NCI-H345 treated with DMSO at 0.1 percent for 48 hours (cell line): ENCODE measurements at regions not wholly inside any gene's neighbourhood (a gene's known extent, or its start where the extent isn't known, plus 50 kb on each side); places are given as distances from the start of the nearest gene placed in this dataset.
"Not testable (repeated sequence)": the region's sequence is repeated elsewhere in the genome, so short reads cannot be mapped to it uniquely, and the experiment has no call there.

ENCODE experiments used
- DNase-seq: peaks from one replicate; lab custom pipeline; 2025; ENCODE audit not compliant: unreplicated experiment; lab: John Stamatoyannopoulos, UW

- DNase-seq: no peak
Measured at GRCh38 chr10:105745596-105746148, 1104.6 kb downstream of the SORCS3 start.

- DNase-seq: no peak
Measured at GRCh38 chr10:105743343-105744056, 1102.4 kb downstream of the SORCS3 start.

GRCh38 chr10:105742923-105743322, 1101.8 kb downstream of the SORCS3 start:
- DNase-seq: no peak

GRCh38 chr10:105742184-105742583, 1101.1 kb downstream of the SORCS3 start:
- DNase-seq: no peak

DNA sequence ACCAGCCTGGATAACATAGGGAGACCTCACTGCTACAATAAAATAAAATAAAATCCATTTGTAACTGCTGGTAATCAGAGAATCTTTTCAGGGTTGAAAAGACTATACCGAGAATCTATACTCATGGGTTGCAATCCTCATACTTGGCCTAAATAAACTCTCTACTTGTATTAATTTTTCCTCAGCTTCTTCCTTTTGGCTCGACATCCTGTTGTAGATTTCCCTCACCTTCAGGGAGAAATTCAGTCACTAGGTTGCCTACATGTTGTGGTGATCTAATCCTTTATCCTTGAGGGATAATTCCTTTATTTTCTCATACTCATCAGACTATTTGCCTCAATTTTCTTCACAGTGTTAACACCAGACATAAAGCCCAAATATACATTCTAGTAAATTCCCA, 1093.4 kb downstream of the SORCS3 start:
- no peak for DNase-seq

- DNase-seq: no peak
Measured at GRCh38 chr10:105733924-105734323, 1092.8 kb downstream of the SORCS3 start.

DNA sequence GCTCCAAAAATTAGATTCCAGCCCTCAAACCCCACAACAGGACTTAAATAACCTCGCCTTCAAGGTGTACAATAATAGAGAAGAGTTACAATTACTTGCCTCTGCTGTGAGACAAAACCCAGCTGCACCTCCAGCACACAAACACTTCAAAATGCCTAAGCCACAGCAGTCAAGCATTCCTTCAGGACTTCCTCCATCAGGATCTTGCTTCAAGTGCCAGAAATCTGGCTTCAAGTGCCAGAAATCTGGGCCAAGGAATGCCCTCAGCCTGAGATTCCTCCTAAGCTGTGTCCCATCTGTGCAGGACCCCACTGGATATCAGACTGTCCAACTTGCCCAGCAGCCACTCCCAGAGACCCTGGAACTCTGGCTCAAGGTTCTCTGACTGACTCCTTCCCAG, 1088.3 kb downstream of the SORCS3 start:
- DNase-seq: no peak

- DNase-seq: not testable (repeated sequence)
Measured at GRCh38 chr10:105727586-105727985, 1086.5 kb downstream of the SORCS3 start.

DNA sequence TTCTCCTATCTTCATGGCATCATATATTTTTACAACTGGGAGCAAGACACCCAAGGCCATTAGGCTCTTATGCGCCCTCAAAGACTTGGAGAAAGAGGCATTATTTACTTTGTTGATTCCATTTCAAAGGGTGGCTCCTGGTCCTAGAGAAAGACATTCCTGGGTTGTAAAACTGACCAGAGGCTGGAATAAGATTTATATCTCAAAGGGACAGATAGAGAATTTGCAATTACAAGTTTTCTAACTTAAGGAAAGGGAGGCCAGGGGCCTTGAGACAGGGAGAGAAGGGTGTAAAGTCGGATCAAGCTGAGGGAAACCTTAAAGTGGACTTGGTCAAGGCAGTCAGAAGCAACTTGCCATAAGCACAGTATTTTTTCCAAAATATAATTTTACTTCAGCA, 1086.0 kb downstream of the SORCS3 start:
- DNase-seq: no peak

GRCh38 chr10:105726149-105726548, 1085.1 kb downstream of the SORCS3 start:
- DNase-seq: no peak

DNA sequence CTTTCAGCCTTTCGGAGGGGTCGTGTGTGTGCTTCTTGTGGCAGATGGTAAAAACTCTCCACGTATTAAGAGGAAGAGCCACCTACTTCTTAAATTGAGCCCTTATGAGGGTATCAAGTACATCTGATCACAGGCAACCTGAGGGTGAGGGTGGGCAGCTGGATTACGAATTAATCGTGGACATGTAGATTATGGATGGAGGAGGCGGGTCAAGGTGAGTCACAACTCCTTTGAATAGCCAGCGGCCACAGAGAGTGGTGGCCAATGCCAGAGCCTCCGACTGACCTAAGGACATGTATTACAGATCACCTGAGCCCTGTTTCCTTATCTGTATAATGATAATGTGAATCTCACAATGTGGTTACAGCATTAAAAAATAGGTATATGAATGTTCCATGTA, 1083.9 kb downstream of the SORCS3 start:
- no peak for DNase-seq

GRCh38 chr10:105718207-105718995, 1077.3 kb downstream of the SORCS3 start:
- no peak for DNase-seq

GRCh38 chr10:105714728-105715127, 1073.6 kb downstream of the SORCS3 start:
- no peak for DNase-seq

DNA sequence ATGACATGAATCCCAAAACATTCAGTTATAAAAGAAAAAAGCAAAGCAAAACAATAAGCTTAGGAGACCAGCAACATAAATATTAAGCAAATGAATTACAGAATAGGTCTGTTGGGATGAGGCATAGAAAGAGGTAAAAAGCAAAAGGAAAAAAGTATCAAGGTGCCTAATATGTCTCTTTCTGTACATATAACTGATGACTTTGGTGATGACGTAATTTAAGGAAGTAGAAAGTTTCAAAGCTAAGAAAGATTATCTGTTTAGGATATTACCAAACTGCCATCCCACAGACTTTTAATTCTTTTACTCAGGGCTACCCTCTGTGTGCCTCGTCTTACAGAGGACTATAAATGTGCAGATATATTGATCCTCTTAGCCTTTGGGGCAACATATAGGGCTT, 1066.5 kb downstream of the SORCS3 start:
- DNase-seq: no peak

- no peak for DNase-seq
Measured at GRCh38 chr10:105706281-105707026, 1065.4 kb downstream of the SORCS3 start.

- DNase-seq: no peak
Measured at GRCh38 chr10:105702211-105702610, 1061.1 kb downstream of the SORCS3 start.

GRCh38 chr10:105700218-105700617, 1059.1 kb downstream of the SORCS3 start:
- DNase-seq: no peak

- DNase-seq: no peak
Measured at GRCh38 chr10:105699504-105699903, 1058.4 kb downstream of the SORCS3 start.

GRCh38 chr10:105698592-105698991, 1057.5 kb downstream of the SORCS3 start:
- DNase-seq: no peak

- DNase-seq: no peak
Measured at GRCh38 chr10:105697290-105697780, 1056.2 kb downstream of the SORCS3 start.

DNA sequence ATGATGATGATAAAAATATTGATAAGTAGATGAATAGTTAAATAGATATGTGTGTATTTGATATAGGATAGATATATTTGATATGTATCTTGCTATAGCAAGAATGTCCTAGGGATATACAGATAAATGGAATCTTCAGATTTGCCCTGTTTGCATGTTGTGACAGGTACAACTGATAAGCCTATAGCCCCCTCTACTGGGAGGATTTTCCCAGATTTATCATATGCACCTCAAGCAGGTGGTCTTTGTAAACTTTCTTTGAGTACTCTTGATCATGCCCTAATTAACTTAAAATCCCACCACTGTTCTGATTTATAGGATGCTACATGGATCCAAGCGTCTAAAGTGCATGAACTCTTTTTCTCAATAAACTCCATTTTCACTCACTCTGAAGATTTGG, 1050.7 kb downstream of the SORCS3 start:
- no peak for DNase-seq
